IgD-negative memory B cell (primary cell): ENCODE measurements at regions not wholly inside any gene's neighbourhood (a gene's known extent, or its start where the extent isn't known, plus 50 kb on each side); places are given as distances from the start of the nearest gene placed in this dataset.

Experiments used
- H3K27ac Mint-ChIP-seq, 3 donors: one replicate each; pipeline ENCODE4 v1.8.0; 2020 to 2022; ENCODE audit warnings: mild to moderate bottlenecking in 3 of 3, mixed read lengths in 3 of 3, moderate library complexity in 1 of 3
- H3K27me3 Mint-ChIP-seq: one replicate; pipeline ENCODE4 v1.8.0; 2021; ENCODE audit warnings: mixed read lengths
- H3K36me3 Mint-ChIP-seq: one replicate; pipeline ENCODE4 v1.8.0; 2020; ENCODE audit warnings: mild to moderate bottlenecking, mixed read lengths
- H3K4me1 Mint-ChIP-seq, 3 donors: one replicate each; pipeline ENCODE4 v1.8.0; 2020 to 2022; ENCODE audit warnings: mixed read lengths in 3 of 3, mild to moderate bottlenecking in 1 of 3
- H3K4me3 Mint-ChIP-seq, 4 donors: one replicate each; pipeline ENCODE4 v1.8.0; 2020 to 2022; ENCODE audit warnings: mild to moderate bottlenecking in 4 of 4, mixed read lengths in 4 of 4, moderate library complexity in 3 of 4
- H3K9me3 Mint-ChIP-seq, 3 donors: one replicate each; pipeline ENCODE4 v1.8.0; 2020 to 2021; ENCODE audit warnings: mixed read lengths in 3 of 3, mild to moderate bottlenecking in 1 of 3

DNA sequence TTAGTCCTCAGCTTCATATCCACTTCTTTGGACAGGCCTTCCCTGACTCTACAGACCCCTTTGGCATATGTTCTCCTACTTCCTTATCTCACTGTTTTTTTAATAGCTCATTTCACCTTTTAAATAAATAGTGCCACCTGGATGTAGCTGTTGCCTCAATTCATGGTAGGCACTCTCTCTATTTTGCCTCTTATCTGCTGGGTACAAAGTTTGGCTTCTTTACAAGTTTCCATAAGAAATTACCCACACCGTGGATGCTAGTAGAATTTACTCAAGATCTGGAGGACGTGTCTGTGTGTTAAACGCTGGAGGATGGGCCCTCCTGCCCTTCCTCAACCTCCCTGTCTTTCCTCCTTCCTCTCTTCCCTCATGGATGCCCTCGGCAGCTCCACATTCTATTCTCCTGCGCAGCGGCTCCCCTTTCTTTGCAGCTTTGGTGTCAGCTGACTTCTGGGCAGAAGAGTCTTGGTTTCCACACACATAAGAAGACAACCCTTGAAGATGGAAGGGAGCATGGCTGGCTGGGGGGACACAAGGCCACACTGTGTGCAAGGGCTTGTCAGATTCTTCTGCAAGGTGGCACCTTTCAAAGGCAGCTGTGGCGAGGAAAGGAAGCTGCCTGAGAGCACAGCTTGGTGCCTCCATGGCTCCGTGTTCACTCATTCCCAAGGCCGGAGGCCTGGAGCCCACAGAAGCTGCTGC, 212.6 kb downstream of the SNX19 start:
- Mint-ChIP-seq H3K36me3 (no peaks in the 10 kb centered on the region), H3K4me3 (no peak overlapping the region), H3K27ac (no peak overlapping the region), H3K4me1 (no peaks in the 10 kb centered on the region), H3K27me3 (no peaks in the 10 kb centered on the region), H3K9me3 (peaks cover 0 to 2% (median 0%) of the 10 kb centered on the region in 3 donors)

- H3K4me3 Mint-ChIP-seq: no peak overlapping the region
- H3K27ac Mint-ChIP-seq: no peak overlapping the region
- no peaks in the 10 kb centered on the region for H3K27me3 Mint-ChIP-seq
- H3K36me3 Mint-ChIP-seq: no peaks in the 10 kb centered on the region
- H3K9me3 Mint-ChIP-seq: peaks cover 2 to 4% (median 2%) of the 10 kb centered on the region in 3 donors
- H3K4me1 Mint-ChIP-seq: no peaks in the 10 kb centered on the region
These were observed 210.4 kb downstream of the SNX19 start for GRCh38 chr11:130705670-130706421.

DNA sequence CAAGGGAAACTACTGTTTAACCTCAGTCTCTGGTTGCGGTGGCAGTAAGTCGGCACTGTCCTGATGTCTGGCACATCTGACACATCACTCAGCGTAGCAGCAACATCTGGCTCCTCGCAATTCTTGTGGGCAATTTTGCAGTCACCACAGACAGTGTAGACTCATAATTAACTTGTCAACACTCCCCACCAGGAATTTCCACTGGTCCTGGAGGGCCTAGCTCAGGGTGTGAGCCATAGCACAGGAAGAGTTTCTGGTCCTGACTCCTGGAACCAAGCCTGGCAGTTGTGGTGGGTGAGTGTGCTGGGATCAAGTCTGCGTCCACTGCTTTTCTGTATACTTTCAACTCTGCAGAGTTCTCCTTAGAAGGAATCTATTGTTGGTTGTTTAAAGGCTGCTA, 209.7 kb downstream of the SNX19 start:
- Mint-ChIP-seq H3K4me3 (no peak overlapping the region), H3K27ac (no peak overlapping the region), H3K4me1 (no peaks in the 10 kb centered on the region), H3K9me3 (peaks cover 2 to 4% (median 2%) of the 10 kb centered on the region in 3 donors), H3K27me3 (no peaks in the 10 kb centered on the region), H3K36me3 (no peaks in the 10 kb centered on the region)

DNA sequence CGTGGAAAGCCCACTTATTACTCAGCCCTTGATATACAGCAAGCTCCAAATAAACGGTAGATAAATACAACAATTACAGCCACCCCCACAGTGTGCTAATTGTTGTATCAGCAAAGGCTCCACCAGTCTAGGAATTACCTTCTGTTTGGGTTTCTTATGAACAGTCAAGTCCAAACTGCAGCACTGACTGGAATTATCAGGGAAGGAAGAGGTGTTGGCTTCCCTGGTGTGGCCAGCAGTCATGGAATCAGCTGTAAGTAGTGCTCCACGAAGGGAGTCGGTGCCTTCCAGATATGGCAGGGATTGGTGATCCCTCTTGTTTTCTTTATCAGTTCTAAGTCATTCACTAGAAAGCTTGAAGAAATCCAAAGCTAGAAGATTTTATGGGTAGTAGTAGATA, 209.1 kb downstream of the SNX19 start:
- H3K36me3 Mint-ChIP-seq: no peaks in the 10 kb centered on the region
- no peaks in the 10 kb centered on the region for H3K27me3 Mint-ChIP-seq
- H3K4me1 Mint-ChIP-seq: no peaks in the 10 kb centered on the region
- no peak overlapping the region for H3K4me3 Mint-ChIP-seq
- no peak overlapping the region for H3K27ac Mint-ChIP-seq
- peaks cover 2 to 4% (median 2%) of the 10 kb centered on the region in 3 donors for H3K9me3 Mint-ChIP-seq

GRCh38 chr11:130709531-130709930, 206.7 kb downstream of the SNX19 start:
- Mint-ChIP-seq H3K36me3 (no peaks in the 10 kb centered on the region), H3K4me3 (no peak overlapping the region), H3K27ac (no peak overlapping the region), H3K9me3 (peaks cover 0 to 4% (median 2%) of the 10 kb centered on the region in 3 donors), H3K4me1 (no peaks in the 10 kb centered on the region), H3K27me3 (no peaks in the 10 kb centered on the region)

DNA sequence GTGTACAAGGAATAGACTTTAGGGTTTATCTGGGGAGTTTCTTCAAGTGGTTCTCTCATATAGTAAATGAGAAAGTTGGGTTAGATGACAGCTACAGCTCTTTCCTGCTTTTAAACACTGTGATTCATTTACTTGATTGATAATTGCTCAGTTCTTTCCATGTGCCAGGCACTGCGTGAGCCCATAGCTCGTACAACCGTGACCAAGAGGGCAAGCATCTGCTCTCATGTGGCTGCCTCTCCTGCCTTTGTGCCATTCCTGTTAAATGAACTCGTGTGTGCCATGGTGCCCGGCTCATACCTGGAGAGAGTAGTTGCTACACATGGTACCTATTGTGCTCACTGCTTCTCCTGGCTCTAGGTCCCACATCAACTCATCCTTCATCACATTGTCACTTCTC, 206.3 kb downstream of the SNX19 start:
- H3K9me3 Mint-ChIP-seq: peaks cover 0 to 4% (median 2%) of the 10 kb centered on the region in 3 donors
- H3K36me3 Mint-ChIP-seq: no peaks in the 10 kb centered on the region
- H3K4me1 Mint-ChIP-seq: no peaks in the 10 kb centered on the region
- no peak overlapping the region for H3K27ac Mint-ChIP-seq
- H3K27me3 Mint-ChIP-seq: no peaks in the 10 kb centered on the region
- H3K4me3 Mint-ChIP-seq: no peak overlapping the region

DNA sequence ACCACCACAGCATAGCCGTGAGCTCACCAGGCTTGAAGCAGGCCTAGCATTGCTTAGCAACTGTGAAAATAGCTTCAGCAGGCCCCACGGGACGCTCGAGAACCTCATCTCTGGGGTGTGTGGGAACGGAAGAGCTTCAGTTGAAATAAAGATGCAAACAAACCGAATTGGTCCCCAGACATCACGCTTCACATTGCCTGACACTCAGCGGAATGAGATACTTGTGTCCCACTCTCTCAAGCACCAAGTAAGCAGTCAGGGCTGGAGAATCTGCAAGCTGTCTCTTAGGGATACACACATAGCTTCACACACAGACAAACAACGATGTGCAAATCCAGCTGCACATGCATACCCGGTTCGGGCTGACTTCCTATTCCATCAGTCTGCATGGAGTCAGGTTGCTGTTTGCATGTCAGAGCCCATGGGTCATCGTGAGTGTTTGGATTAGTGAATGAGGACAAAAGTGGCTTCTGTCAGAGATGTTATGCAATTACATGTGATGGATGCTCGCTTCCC, 205.7 kb downstream of the SNX19 start:
- Mint-ChIP-seq H3K36me3 (no peaks in the 10 kb centered on the region), H3K4me1 (no peaks in the 10 kb centered on the region), H3K9me3 (peaks cover 0 to 4% (median 2%) of the 10 kb centered on the region in 3 donors), H3K4me3 (no peak overlapping the region), H3K27me3 (no peaks in the 10 kb centered on the region), H3K27ac (no peak overlapping the region)

DNA sequence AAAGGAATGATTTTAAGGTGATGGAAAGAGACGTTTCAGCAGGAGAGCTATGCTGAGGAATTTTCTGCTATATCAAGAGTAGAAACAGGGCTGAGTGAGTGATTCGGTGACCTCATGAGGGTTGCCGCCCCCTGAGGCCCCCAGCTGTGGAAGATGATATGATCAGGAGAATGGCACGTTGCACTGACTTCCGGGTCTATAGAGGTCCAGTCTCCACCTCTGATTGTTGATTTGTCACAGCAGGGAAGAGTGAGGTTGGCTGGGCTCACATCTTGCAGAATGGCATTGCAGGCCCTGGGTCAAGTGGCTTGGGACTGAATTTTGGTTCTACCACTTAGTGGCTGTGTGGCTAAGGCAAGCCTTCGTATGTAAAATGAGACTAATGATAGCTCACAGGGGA, 205.1 kb downstream of the SNX19 start:
- H3K9me3 Mint-ChIP-seq: peaks cover 0 to 4% (median 2%) of the 10 kb centered on the region in 3 donors
- no peaks in the 10 kb centered on the region for H3K27me3 Mint-ChIP-seq
- H3K4me1 Mint-ChIP-seq: no peaks in the 10 kb centered on the region
- H3K36me3 Mint-ChIP-seq: no peaks in the 10 kb centered on the region
- H3K27ac Mint-ChIP-seq: no peak overlapping the region
- H3K4me3 Mint-ChIP-seq: no peak overlapping the region

DNA sequence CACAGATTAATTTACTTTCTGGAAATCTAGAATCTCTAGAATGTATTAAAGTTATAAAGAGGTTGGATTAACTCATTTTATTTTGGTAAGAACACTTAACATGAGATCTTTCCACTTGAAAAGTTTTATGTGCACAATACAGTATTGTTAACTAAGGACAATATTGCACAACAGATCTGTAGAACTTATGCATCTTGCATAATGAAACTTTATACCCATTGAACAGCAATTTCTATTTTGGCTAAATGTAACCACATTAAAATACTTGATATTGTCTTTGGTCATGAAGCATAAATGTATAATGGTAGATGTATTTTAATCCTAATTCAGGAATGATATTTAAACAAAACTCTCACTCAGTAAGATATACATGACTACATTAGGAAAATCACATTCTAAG, 203.8 kb downstream of the SNX19 start:
- no peaks in the 10 kb centered on the region for H3K27me3 Mint-ChIP-seq
- H3K4me1 Mint-ChIP-seq: no peaks in the 10 kb centered on the region
- peaks cover 0 to 4% (median 2%) of the 10 kb centered on the region in 3 donors for H3K9me3 Mint-ChIP-seq
- no peaks in the 10 kb centered on the region for H3K36me3 Mint-ChIP-seq
- H3K4me3 Mint-ChIP-seq: no peak overlapping the region
- H3K27ac Mint-ChIP-seq: no peak overlapping the region

- Mint-ChIP-seq H3K9me3 (no peaks in the 10 kb centered on the region), H3K4me1 (no peaks in the 10 kb centered on the region), H3K27ac (no peak overlapping the region), H3K36me3 (no peaks in the 10 kb centered on the region), H3K27me3 (no peaks in the 10 kb centered on the region), H3K4me3 (no peak overlapping the region)
These were observed 201.0 kb downstream of the SNX19 start for GRCh38 chr11:130715085-130715876.

- Mint-ChIP-seq H3K36me3 (peaks cover 1% of the 10 kb centered on the region), H3K27ac (no peak overlapping the region), H3K9me3 (no peaks in the 10 kb centered on the region), H3K4me1 (no peaks in the 10 kb centered on the region), H3K27me3 (no peaks in the 10 kb centered on the region), H3K4me3 (no peak overlapping the region)
These were observed 200.4 kb downstream of the SNX19 start for GRCh38 chr11:130715877-130716220.

DNA sequence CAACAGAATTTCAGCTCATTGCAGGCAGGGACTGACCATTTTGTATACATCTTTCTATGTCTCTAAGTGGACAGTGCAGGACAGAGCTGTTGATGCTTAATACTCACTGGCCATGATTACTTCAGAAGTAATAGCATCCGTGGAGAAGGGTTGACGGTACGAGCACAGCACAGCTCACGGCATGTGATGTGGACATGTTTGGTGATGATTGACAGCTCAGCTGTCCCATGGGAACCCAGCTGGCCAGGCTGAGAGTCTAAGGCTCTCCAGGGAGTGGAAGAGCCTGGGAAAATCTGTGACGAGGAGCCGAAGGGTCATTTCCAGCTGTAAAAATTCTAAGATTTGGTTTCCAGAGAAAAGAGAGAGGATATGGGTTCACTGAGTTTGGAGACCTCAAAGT, 198.2 kb downstream of the SNX19 start:
- H3K27me3 Mint-ChIP-seq: no peaks in the 10 kb centered on the region
- H3K4me3 Mint-ChIP-seq: no peak overlapping the region
- H3K27ac Mint-ChIP-seq: no peak overlapping the region
- H3K4me1 Mint-ChIP-seq: no peaks in the 10 kb centered on the region
- H3K36me3 Mint-ChIP-seq: peaks cover 1% of the 10 kb centered on the region
- peaks cover 0 to 4% (median 0%) of the 10 kb centered on the region in 3 donors for H3K9me3 Mint-ChIP-seq

DNA sequence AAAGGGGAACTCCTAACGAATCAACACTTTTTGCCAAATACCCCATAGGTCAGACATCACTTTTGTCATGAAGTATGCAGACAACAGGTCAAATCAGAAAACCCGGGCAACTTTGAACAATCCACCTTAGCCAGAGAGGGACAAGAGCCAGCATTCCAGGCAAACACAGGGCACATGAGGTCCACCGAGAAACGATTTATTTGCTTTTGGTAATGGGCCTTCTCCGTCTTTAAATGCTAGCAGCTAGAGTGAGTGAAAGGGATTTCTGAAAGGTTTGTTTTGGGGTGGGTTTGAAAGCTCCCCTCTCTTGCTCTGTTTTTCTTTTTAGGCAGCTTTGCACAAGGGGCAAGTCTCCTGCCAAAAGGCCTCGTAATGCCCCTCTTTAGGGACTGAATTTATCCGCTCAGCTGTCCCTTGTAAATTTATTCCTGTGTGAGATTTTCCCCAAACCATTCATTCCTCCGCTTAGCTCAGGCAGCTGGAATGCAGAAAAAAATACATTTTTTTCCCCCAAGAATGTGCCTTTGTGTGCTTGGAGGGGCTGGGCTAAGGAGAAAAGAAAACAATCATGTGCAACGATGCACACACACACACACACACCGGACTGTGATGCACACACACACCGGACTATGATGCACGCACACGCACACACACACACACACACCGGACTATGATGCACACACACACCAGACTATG, 196.9 kb downstream of the SNX19 start:
- Mint-ChIP-seq H3K27ac (peak overlapping the region in 1 of 3 donors; percentile 77), H3K4me3 (no peak overlapping the region), H3K9me3 (peaks cover 0 to 4% (median 0%) of the 10 kb centered on the region in 3 donors), H3K4me1 (no peaks in the 10 kb centered on the region), H3K36me3 (peaks cover 1% of the 10 kb centered on the region), H3K27me3 (no peaks in the 10 kb centered on the region)

DNA sequence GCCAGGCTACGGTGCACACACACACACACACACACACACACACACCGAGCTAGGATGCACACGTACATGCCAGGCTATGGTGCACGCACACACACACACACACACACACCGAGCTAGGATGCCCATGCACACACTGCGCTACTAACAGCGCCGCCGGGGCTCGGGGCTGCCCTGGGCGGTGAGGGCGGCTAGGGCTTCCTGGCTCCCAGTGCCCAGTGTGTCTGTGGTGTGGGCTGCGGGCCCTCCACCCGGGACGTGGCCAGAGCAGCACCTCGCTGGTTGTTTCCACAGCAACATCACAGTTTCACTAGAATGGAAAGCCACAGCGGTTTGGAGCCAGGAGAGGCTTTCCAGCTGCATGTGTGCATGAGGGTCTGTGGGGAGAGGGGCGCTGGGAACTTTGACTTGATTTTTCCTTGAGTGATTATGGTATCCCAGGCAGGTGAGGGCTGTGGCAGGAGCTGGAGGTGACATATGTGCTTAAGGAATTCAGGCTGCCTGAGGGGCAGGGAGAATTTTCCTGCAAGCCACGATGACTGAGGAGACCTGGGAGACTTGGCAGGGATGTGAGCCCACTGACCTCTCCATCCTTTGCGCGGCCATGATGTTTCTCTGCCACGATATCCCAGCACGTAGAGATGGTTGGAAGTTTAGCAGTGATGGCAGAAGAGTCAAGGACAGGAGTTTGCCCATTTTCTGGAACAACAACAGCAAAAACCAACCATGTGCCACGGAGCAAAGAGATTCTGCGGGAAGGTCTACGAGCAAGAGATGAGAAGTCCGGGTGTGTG, 195.9 kb downstream of the SNX19 start:
- H3K27me3 Mint-ChIP-seq: no peaks in the 10 kb centered on the region
- H3K4me3 Mint-ChIP-seq: no peak overlapping the region
- no peaks in the 10 kb centered on the region for H3K4me1 Mint-ChIP-seq
- H3K9me3 Mint-ChIP-seq: peaks cover 0 to 4% (median 0%) of the 10 kb centered on the region in 3 donors
- H3K36me3 Mint-ChIP-seq: peaks cover 1% of the 10 kb centered on the region
- peak overlapping the region in 1 of 3 donors; percentile 77 for H3K27ac Mint-ChIP-seq
